HG02610 (cell line): ENCODE measurements at regions not wholly inside any gene's neighbourhood (a gene's known extent, or its start where the extent isn't known, plus 50 kb on each side); places are given as distances from the start of the nearest gene placed in this dataset.

Experiments used
- ATAC-seq: cut with Tn5 transposase; IDR thresholded peaks from one replicate; pipeline ENCODE4 v1.9.1; 2021; ENCODE audit warnings: mild to moderate bottlenecking, moderate library complexity; ENCODE audit not compliant: unreplicated experiment

GRCh38 chr4:182090186-182090585 lies 153.0 kb upstream of the TENM3 start:
- ATAC-seq, result no peak

DNA sequence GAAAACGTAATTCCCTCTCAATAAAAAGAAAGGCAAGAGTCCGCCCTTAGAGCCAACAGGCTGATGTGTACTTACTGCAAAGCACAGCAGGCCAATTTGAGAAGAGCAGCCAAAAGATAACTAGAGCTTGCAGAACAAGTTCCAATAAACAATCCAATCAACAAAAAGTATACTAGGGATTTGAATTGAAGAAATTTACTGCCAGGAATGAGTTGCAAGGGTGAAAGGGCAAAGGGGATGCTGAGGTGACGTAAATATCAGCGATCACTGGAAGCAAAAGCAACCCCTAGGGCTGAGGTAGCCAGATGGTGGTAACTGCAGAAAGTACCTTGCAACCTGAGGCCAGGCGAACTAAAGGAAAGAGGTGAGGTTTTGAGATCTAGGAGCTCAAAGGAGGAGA lies 152.1 kb upstream of the TENM3 start:
- no peak for ATAC-seq

- no peak for ATAC-seq
Measured at GRCh38 chr4:182093431-182093831, 149.8 kb upstream of the TENM3 start.

DNA sequence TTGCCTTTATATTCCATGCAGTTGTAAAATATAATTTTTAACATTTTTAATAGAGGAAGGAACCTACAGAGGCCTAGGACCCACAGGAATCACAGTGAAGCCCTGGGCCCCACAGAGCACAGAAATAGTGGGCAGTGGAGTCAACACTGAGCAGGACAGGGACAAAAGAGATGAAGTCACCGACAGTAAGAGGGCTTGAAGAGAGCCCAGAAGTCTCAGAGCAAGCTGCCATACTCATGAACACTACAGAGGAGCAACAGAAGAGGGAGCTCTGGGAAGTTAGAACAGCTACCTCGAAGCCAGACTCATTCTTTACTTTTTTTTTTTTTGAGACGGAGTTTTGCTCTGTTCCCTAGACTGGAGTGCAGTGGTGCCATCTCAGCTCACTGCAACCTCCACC lies 149.3 kb upstream of the TENM3 start:
- no peak for ATAC-seq

DNA sequence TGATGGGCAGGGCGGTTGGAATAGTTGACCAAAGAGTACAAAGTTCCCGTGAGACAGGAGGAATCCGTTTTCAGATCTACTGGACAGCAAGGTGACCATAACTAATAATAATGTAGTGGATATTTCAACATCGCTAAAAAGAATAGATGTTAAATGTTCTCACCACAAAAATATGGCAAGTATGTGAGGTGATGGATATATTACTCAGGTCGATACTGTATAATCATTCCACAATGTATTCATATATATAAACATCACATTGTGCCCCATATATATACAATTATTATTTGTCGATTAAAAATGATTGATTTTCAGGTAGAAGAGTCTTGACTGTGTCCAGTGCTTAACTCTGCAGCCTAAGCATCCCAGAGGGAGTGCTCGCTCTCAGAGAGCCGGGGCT lies 141.6 kb upstream of the TENM3 start:
- no peak for ATAC-seq

- no peak for ATAC-seq
Measured at GRCh38 chr4:182102576-182102975, 140.6 kb upstream of the TENM3 start.

DNA sequence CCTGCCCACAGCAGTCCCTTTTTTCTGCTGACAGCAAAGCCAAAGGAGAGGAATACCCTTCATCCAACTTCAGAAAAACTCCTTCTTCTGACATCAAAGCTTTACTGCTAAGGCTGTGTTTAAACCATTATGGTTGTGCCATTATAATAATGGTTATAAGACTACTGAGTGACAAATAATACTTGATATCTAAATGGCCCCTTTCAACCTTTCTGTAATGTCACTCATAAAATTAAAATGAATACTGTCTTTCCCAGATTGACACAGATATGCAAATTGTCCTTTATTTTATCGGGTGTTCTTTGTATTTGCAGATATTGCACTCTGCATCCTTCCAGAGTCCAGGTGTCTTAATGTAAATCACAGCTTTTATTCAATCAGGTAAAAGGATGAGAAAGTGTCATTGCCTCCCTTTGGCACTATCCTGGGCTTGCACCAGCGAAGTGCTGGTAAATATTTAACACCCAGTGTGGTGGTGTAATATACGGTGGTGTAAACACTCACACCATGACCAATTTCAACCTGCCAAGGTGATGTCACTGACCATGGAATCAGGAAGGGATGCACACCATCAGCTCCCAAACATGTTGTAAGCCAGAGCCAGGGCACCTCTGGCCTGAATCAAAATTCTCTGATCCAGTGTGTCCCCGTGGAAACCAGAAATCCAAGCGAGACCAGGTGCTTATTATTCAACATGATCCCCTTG lies 139.4 kb upstream of the TENM3 start:
- no peak for ATAC-seq

DNA sequence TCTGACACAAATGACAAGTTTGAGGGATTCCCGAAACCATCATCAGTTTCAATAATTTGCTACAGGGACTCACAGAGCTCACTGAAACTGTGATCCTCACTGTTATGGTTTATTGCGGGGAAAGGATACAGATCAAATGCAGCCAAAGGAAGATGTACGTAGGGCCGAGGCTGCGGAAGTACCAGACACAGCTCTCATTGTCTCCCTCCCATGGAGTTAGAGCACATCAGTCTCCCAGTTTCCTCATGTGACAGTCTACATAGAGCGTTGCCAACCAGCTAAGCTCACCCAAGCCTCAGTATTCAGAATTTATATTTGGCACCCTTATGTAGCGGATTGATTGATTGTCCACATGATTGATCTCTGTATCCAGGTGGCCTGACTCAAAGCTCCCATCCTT lies 137.8 kb upstream of the TENM3 start:
- ATAC-seq, result no peak

GRCh38 chr4:182107931-182108330 lies 135.3 kb upstream of the TENM3 start:
- no peak for ATAC-seq

- no peak for ATAC-seq
Measured at GRCh38 chr4:182111586-182111985, 131.6 kb upstream of the TENM3 start.

GRCh38 chr4:182113779-182114178 lies 129.4 kb upstream of the TENM3 start:
- ATAC-seq, result no peak

- no peak for ATAC-seq
Measured at GRCh38 chr4:182124359-182124758, 118.8 kb upstream of the TENM3 start.

GRCh38 chr4:182126096-182126495 lies 117.1 kb upstream of the TENM3 start:
- ATAC-seq, result no peak

- no peak for ATAC-seq
Measured at GRCh38 chr4:182126603-182127002, 116.6 kb upstream of the TENM3 start.

GRCh38 chr4:182133033-182133432 lies 110.2 kb upstream of the TENM3 start:
- ATAC-seq, result peak; percentile 53

DNA sequence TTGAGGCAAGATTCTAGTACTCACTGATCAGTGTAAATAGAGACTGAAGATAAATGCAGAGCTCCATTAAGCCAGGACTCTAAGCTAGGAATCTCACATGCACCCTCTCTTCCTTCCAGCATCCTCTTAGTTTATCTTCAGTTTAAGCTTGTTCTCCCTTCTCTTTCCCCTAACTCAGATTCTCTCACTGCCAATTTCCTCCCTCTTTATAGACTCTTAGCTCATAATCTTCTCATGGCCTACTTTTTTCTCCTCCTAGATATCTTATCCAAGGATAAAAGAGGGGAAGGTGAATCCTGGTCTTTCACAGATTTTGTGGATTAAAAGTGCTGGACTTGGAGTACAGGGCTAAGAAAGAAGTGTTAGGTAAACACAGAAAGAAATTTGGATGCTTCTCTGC lies 108.9 kb upstream of the TENM3 start:
- no peak for ATAC-seq

DNA sequence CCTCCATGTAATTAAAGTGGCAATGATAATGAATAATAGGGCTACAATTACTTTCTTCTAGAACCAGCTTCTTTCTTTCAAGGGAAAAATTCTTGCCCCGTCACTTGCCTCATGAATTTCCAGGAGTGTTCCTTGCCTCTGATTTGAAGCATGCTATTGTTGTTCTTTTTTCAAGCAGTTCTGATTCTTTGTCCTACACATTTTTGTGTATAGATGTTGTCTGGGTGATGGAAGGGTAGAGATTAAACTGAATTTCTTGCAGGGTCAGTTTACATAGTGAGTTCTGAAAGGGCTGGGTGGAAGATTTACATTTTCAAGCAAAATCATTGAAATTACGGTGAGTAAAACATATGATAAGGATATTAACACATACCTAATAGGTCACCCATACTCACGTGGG lies 107.0 kb upstream of the TENM3 start:
- ATAC-seq, result no peak

- no peak for ATAC-seq
Measured at GRCh38 chr4:182137343-182137742, 105.9 kb upstream of the TENM3 start.

- ATAC-seq, result no peak
Measured at GRCh38 chr4:182139491-182139890, 103.7 kb upstream of the TENM3 start.

DNA sequence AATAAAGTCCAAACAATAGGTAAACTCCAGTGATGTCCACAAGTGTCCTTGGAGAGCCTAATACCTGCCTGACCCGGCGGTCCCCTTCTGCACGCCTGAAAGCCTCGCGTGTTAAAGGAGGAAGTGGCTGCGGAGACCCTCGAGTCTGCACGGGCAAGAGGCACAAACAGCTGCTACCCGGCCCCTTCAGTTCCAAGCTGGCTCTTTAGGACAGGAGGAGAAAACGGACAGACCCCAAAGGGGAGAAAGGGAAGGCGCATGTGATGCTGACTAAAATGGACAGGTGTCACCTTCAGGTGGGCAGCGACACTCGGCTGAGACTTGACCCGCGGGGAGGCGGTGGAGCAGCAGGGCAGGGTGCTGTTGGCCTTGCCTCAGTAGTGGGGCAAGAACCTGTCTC lies 102.7 kb upstream of the TENM3 start:
- ATAC-seq, result no peak

- no peak for ATAC-seq
Measured at GRCh38 chr4:182141061-182141460, 102.1 kb upstream of the TENM3 start.

- ATAC-seq, result no peak
Measured at GRCh38 chr4:182142176-182143085, 100.8 kb upstream of the TENM3 start.
